ENCODE measurements at regions not wholly inside any gene's neighbourhood (a gene's known extent, or its start where the extent isn't known, plus 50 kb on each side); places are given as distances from the start of the nearest gene placed in this dataset.

DNA sequence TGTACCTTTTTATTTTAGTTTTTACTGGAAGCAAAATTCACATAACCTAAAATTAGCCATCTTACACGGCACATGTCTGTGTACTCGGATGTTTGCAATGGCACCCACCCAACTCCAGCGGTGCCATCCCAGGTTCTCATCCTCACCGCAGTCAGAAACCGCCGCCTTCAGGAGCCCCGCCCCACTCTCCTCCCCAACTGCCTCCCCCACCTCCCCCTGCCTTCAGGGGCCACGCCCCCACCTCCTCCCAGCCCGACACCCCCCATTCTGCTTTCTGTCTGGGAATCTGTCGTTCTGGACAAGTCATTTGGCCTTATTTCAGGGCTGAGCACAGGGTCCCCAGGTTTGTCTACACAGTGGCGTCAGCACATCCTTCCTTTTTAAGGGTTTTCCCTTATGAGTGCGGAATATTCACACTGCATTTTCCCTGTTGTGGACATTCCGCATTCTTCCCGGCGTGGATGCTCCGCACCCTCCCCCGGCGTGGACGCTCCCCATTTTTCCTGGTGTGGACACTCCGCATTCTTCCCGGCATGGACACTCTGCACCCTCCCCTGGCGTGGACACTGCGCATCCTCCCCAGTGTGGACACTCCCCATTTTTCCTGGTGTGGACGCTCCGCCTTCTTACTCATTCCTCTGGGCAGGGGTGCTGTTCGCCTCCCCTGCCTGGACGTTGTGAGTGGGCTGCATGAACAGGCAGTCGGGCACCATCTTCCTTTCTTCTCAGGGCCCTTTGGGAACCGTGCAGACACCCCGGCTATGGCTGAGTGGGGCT lies 135.4 kb upstream of the NKX1-1 start:
- Histone ChIP-seq H3K9me3 (ENCODE audit: control extremely low read depth in 1 of 3, control insufficient read depth in 2 of 3, insufficient read depth in 1 of 3, low read length in 2 of 3) (no peaks in the 10 kb centered on the region), H4K20me1 (ENCODE audit: control insufficient read depth, insufficient read depth, low read length, poor library complexity, severe bottlenecking) (no peaks in the 10 kb centered on the region), H3K4me2 (replicated peaks; ENCODE audit: low read depth, low read length, poor library complexity, severe bottlenecking) (no peak overlapping the region), H3K79me2 (ENCODE audit: control insufficient read depth, insufficient read depth, low read length) (no peaks in the 10 kb centered on the region), H3K4me1 (ENCODE audit: control insufficient read depth in 2 of 2, insufficient read depth in 2 of 2, low read length in 2 of 2) (no peaks in the 10 kb centered on the region), H3K27ac (ENCODE audit: low read length in 2 of 2) (no peak overlapping the region), H3K4me3 (ENCODE audit: control extremely low read depth in 1 of 5, extremely low read depth in 1 of 5, insufficient read depth in 1 of 5, low read depth in 2 of 5, low read length in 4 of 5) (no peak overlapping the region), H3K36me3 (replicated peaks in 1 of 2; ENCODE audit: control extremely low read depth in 1 of 2, control insufficient read depth in 1 of 2, extremely low read depth in 1 of 2, insufficient read depth in 2 of 2, low read length in 1 of 2) (no peaks in the 10 kb centered on the region), H3K9ac (ENCODE audit: low read length) (no peak overlapping the region), H3K27me3 (replicated peaks in 1 of 4; ENCODE audit: control extremely low read depth in 1 of 4, control insufficient read depth in 3 of 4, insufficient read depth in 4 of 4, low read length in 3 of 4) (no peaks in the 10 kb centered on the region), H2AFZ (ENCODE audit: insufficient read depth, low read depth, low read length, poor library complexity, severe bottlenecking) (no peak overlapping the region)
- DNase-seq (no peak), ATAC-seq (ENCODE audit: low read depth) (no peak)
- ChIA-PET POLR2A (no interaction called here), CTCF (no interaction called here)
- Mint-ChIP-seq H3K4me3 (no peak overlapping the region), H3K9me3 (ENCODE audit: insufficient read depth) (no peaks in the 10 kb centered on the region), H3K27ac (no peak overlapping the region), H3K27me3 (no peaks in the 10 kb centered on the region), H3K4me1 (no peaks in the 10 kb centered on the region)
- WGBS (ENCODE audit: insufficient coverage), result 88% methylated on average over 29 of the region's 30 CpGs
- no peak for TF ChIP-seq EZH2 (IDR thresholded peaks at IDR 0.05; ENCODE audit: borderline replicate concordance, insufficient read depth, low read depth, low read length, poor library complexity, severe bottlenecking)
- TF ChIP-seq, protein P1, sequence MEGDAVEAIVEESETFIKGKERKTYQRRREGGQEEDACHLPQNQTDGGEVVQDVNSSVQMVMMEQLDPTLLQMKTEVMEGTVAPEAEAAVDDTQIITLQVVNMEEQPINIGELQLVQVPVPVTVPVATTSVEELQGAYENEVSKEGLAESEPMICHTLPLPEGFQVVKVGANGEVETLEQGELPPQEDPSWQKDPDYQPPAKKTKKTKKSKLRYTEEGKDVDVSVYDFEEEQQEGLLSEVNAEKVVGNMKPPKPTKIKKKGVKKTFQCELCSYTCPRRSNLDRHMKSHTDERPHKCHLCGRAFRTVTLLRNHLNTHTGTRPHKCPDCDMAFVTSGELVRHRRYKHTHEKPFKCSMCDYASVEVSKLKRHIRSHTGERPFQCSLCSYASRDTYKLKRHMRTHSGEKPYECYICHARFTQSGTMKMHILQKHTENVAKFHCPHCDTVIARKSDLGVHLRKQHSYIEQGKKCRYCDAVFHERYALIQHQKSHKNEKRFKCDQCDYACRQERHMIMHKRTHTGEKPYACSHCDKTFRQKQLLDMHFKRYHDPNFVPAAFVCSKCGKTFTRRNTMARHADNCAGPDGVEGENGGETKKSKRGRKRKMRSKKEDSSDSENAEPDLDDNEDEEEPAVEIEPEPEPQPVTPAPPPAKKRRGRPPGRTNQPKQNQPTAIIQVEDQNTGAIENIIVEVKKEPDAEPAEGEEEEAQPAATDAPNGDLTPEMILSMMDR (IDR thresholded peaks at IDR 0.05), result no peak
- intact Hi-C loops (cut with micrococcal nuclease), result no loop called here

DNA sequence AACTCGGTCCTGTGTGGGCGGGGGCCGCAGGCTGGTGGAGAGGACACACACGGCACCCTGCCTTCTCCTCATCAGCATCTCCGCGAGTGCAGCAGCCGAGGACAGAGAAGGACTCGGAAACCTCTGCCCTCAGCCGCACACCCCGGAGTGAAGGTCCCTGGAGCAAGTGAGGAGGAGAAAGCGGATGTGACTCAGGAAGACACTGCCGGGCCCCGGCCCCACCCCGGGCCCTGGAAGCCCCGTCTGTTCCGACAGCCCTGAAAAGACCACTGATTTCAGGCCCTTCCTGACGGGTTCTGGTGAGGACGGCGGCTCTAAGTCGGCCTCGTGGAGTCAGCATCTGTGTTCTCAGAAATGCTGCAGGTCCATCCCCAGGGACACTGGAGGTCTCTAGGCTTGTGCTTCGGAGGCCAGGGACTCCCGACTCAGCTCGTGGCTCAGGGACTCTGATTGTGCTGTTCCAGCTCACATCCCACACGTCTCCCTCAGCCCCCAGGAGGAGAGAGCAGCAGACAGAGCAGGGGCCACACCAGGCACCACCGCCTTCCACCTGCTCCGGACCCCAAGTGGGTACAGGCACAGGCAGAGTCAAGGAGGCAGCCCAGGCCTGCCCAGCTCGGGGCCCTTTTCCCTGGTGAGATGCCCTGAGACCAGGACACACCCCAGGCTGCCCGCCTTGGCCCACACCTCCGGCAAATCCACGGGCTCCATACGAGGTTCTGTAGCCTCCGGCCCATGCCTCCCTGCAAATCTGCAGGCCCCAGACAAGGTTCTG lies 134.5 kb upstream of the NKX1-1 start:
- no peak for TF ChIP-seq EZH2 (IDR thresholded peaks at IDR 0.05; ENCODE audit: borderline replicate concordance, insufficient read depth, low read depth, low read length, poor library complexity, severe bottlenecking)
- TF ChIP-seq, protein P1 (IDR thresholded peaks at IDR 0.05), result no peak
- CTCF ChIA-PET, result no interaction called here
- Mint-ChIP-seq H3K9me3 (ENCODE audit: insufficient read depth) (no peaks in the 10 kb centered on the region), H3K4me3 (no peak overlapping the region), H3K27me3 (no peaks in the 10 kb centered on the region), H3K4me1 (no peaks in the 10 kb centered on the region), H3K27ac (no peak overlapping the region)
- Histone ChIP-seq H3K27ac (ENCODE audit: low read length in 2 of 2) (no peak overlapping the region), H2AFZ (ENCODE audit: insufficient read depth, low read depth, low read length, poor library complexity, severe bottlenecking) (no peak overlapping the region), H3K4me3 (ENCODE audit: control extremely low read depth in 1 of 5, extremely low read depth in 1 of 5, insufficient read depth in 1 of 5, low read depth in 2 of 5, low read length in 4 of 5) (no peak overlapping the region), H3K4me2 (replicated peaks; ENCODE audit: low read depth, low read length, poor library complexity, severe bottlenecking) (no peak overlapping the region), H4K20me1 (ENCODE audit: control insufficient read depth, insufficient read depth, low read length, poor library complexity, severe bottlenecking) (no peaks in the 10 kb centered on the region), H3K36me3 (replicated peaks in 1 of 2; ENCODE audit: control extremely low read depth in 1 of 2, control insufficient read depth in 1 of 2, extremely low read depth in 1 of 2, insufficient read depth in 2 of 2, low read length in 1 of 2) (no peaks in the 10 kb centered on the region), H3K9me3 (ENCODE audit: control extremely low read depth in 1 of 3, control insufficient read depth in 2 of 3, insufficient read depth in 1 of 3, low read length in 2 of 3) (no peaks in the 10 kb centered on the region), H3K27me3 (replicated peaks in 1 of 4; ENCODE audit: control extremely low read depth in 1 of 4, control insufficient read depth in 3 of 4, insufficient read depth in 4 of 4, low read length in 3 of 4) (no peaks in the 10 kb centered on the region), H3K79me2 (ENCODE audit: control insufficient read depth, insufficient read depth, low read length) (no peaks in the 10 kb centered on the region), H3K4me1 (ENCODE audit: control insufficient read depth in 2 of 2, insufficient read depth in 2 of 2, low read length in 2 of 2) (no peaks in the 10 kb centered on the region), H3K9ac (ENCODE audit: low read length) (no peak overlapping the region)
- intact Hi-C loops (cut with micrococcal nuclease), result no loop called here
- ATAC-seq (ENCODE audit: low read depth) (no peak), DNase-seq (no peak)
- WGBS (ENCODE audit: insufficient coverage), result 88% methylated on average over 33 of the region's 33 CpGs
- POLR2A ChIA-PET, result no interaction called here
